ENCODE measurements at regions not wholly inside any gene's neighbourhood (a gene's known extent, or its start where the extent isn't known, plus 50 kb on each side); places are given as distances from the start of the nearest gene placed in this dataset.

DNA sequence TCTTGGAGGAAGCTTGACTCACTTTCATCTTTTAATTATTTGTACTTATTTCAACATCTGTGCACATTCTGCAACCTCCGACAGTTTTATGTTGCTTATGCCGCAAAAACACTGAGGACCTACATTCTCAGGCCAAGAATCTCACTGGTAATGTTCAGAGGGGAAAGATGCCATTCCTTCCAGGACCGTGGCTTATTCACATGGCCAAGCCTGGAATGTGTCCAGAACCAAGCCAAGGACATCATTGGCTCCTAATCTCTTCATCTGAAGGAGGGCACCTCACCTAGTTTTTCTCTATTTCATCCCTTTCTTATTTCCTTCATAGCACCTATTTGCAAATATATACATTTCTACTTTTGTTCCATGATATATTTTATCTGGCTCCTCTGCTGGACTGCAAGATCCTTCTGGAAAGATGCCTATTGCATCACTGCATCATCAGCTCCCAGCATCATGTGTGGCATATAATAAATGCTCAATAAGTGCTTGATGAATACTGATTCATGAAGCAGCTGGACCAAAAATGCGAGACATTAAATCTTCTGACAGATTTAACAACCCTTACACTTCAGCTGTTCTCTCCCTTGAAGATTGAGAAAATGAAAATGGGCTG is 377.1 kb downstream of the TNS1 start:
- DNase-seq (ENCODE audit: low read depth in 2 of 2): no peak

DNA sequence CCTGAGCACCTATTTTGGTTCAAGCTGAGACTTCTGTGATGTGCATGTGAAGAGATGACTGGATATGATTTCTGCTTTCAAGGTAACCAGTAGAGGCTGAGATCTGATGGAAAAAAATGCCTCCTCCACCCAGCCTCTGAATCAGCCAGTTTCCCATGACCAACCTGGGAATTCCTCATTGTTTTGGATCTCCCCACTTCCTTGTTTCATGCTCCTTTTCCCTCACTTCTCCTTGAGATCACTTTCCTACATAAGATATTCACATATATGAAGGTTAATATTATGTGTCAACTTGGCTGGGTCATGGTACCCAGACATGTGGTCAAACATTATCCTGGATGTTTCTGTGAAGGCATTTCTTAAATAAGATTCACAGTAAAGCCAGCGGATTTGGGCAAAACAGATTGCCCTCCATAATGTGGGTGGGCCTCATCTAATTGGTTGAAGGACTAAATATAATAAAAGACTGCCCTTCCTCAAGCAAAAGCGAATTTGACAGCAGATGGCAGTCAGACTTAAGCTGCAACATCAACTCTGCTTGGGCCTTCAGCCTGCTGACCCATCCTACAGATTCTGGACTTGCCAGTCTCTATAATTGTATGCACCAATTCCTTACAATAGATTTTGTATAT is 379.4 kb downstream of the TNS1 start:
- no peak for DNase-seq (ENCODE audit: low read depth in 2 of 2)

DNA sequence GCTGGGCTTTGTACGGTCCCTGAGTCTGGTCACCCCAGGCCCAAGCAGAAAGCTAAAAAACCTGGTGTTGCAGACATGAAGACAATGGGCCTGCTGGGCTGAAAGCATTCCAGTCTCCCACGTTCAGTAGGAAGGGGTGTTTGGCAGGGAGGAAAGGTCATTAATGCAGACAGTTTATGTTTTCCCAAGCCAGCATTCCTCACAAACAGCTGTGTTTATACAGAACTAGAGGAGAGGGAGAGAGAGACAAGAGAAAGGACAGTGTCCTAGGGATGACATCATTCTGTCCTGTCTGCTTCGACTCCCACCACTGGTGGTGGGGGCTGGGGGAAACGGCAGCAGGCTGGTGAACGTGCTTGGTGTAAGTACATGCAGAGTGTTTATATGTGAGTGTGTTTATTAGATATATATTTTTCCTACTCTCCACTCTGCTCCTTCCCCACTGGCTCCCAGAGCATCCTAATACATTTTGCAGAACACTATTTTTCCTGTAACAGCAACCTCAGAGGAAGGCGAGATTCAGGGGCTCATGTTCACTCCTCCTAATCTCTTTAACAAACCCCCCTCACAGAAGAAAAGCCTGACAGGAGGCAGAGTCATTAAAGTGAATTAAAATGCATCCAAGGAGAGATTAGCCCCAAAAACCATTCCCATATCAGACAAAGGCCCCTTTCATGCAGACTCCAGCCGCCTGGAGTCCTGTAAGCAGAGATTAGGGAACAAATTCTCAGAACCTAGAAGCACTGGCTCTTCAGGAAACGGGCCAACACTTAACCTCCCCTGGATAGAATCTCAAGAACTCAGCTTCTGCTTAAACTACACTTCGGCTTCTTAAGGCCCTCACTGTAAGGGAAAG is 380.4 kb downstream of the TNS1 start:
- no peak for DNase-seq (ENCODE audit: low read depth in 2 of 2)

DNA sequence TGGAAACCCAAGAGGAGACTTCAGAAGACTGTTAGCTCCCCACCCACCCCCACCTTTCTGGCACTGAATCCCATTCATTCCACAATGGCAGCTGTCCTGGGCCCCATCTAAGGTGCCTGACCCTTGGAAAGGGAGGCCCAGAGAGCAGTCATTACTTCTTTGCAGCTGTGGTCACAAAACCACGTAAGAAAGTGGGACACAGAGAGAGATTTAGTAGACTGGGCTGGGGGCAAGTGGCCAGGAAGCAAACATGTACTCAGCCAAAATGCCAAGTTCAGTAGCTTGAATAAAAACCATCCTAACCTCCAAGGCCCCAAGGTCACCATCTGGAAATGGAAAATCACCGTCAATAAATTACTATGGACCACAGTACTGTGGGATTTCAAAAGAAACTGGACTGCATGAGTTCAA is 381.4 kb downstream of the TNS1 start:
- no peak for DNase-seq (ENCODE audit: low read depth in 2 of 2)

DNA sequence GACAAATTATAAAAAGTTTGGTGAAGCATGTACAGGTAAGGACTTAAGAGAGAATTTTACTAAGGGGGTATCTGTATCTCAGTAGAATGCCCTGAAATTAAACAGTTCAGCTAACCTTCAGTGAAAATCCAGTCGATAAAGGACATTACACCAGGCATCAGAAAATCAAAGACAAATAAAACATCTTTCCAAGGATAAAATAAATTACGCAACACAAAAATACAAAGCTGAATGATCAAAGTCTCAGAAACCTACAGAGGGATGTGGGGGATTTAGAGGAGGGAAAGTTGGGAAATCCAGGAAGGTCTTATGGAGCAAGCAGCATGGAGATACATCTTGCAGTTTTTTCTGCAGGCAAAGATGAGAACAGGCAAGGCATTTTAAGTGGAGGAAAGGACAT is 384.1 kb downstream of the TNS1 start:
- DNase-seq (ENCODE audit: low read depth in 2 of 2): no peak

DNA sequence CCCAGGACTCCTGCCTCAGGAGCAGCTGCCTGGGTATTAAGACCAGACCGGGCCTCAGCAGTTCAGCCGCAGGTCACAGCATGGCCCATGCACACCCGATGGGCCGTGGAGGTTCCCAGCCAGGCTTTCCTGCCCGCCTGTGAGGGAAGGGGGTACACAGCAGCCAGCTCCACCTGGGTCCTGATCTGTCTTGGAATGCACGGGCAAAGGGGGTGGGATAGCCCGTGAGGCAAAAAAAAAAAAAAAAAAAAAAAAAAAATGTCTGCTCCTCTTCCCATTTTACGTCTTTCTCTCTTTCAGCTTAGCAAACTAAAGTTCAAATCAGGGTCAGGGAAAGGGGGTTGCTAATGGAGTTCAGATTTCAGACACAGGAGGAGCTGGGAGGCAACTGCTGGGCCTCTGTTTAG is 385.2 kb downstream of the TNS1 start:
- no peak for DNase-seq (ENCODE audit: low read depth in 2 of 2)

DNA sequence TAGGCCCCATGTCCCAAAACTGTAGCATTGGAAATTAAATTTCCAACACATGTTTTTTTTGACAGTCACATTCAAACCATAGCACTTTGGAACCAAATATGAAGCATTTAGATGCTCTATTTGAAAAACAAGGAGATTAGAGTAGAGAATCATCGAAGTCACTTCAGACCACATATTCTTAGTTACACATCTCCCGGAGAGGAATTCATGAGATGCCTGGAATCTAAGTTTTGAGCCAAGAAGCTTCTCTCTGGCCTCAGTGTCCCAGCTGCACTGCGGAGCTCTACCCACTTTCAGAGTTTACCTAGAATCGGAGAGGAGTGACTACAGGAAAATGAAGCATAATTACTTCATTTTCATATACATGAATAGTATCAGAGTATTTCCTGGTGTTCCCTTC is 385.9 kb downstream of the TNS1 start:
- no peak for DNase-seq (ENCODE audit: low read depth in 2 of 2)

DNA sequence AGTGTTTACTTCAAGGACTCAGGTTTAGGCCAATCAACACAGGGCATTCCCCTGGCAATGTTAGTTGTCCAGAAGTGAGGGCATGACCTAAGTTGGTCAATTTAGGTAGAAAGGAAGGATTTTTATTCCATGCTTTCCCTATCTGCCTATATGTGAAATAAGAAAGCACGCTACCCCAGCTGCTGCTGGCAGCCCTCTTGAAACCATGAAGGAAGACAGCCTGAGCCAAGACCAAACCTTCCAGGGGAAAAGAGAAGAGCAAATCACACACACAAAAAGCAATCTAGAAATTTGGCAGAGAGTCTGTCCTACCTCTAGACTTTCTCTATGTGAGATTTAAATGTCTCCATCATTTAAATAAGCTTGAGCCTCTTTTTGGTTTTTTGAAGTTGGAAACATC is 387.6 kb downstream of the TNS1 start:
- DNase-seq (ENCODE audit: low read depth in 2 of 2): no peak

DNA sequence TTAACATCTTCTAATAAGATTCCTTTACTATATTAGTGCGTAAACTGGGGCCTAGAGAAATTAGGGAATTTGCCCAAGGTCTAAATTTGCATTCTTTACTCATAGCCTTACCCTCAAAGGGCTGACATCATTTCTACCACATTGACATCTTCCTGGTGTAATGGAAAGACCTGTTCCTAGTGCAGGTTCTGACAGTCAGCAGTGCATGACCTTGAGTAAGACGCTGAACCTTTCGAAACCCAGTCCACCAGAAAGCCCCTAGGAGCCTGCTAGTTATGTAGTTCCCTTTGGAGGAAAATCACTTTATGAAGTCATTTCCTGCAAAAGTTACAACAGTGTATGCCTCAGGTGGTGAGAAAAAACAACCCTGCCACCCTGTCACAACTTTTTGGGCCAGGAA is 388.3 kb downstream of the TNS1 start:
- no peak for DNase-seq (ENCODE audit: low read depth in 2 of 2)

DNA sequence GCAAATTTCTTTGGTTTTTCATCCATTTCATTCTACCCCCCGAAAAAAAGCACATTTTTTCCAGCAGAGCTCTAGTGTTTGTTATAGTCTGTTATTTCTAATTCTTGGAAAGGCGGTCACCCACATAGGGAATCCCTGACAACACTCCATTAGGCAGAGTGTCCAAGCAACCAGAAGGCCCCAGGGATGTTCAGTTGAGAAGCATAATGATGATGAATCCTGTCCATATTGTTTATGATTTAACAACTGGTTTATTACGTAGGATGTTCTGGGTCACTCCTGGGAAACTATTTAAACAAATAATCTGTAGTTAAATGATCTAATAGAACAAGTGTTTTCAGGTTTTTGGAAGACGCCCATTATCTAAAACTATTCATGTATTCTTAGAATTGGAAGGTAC is 388.7 kb downstream of the TNS1 start:
- no peak for DNase-seq (ENCODE audit: low read depth in 2 of 2)

DNA sequence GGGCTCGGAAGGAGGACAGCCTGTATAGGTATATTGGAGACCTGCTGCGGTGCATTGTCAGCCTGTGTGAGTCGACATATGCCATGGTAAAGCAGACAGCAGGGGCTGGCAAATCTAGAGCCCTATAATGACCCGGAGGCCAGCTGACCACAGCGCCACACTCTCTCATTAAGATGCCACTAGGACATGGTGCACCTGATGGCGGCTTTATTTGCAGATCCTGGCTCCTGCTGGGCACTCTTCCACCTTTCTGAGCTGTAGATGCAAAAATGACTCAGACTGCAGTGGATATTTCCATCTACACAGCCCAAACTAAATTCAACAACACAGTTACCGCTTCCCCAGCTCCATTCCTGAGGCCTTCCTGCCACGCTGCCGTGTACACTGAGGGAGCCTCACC is 389.9 kb downstream of the TNS1 start:
- DNase-seq (ENCODE audit: low read depth in 2 of 2): no peak

DNA sequence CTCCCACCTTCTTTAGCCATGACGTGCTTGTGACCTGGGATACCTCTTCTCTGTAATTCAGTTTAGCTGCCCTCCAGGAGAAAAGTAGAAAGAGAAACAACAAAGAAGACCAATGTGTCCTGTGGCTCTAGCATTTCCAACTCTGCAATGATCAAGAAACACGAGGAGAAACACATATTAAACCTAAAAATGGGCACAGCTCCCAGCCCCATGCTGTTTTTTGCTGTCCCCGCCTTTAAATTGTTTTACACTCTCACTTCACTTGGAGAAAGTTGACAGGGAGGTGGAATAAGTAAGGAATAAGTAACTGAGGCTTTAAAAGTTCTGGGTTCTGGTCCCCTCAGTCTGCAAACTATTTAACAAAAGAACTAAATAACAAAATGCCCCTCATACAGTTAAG is 390.6 kb downstream of the TNS1 start:
- DNase-seq (ENCODE audit: low read depth in 2 of 2): no peak

DNA sequence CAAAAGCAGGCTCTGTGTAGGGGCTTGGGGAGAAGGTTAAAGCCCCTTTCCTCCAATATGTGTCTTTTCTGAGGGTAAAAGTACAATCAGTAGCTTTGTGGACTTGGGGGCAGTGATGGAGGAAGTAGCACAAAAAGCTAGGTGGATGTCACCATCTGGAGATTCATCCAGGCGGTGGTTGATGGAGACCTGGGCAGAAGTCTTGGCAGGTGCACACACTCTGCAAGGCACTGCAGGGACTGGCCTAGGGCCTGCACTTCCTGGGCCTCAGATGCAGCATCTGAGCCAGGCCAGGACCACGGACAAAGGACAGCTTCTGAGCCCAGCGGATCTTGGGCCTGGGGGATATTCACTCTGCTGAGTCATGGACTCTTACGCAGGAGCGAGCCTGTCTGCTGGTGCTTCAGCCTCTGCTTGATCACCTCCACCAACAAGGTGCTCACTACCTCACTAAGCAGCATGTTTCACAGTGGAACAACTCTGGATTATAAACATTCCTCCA is 391.1 kb downstream of the TNS1 start:
- no peak for DNase-seq (ENCODE audit: low read depth in 2 of 2)

DNA sequence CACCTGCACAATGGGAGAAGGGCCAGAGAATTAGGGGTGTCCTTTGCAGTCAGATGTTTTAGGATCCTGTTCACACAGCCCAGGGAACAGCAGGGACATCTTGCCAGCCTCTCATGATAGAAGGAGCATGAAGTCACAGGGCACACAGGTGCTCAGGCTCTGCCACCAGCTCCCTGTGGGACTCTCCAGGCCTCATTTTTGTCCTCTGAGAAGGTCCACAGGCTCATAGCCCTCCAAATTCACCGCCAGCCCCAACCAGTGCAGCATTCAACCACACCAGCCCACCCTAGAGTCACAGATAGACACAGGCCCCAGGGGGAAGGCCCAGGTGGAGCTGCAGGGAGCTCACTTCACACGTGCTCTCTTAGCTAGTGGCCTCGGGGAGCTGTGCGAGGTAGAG is 391.7 kb downstream of the TNS1 start:
- DNase-seq (ENCODE audit: low read depth in 2 of 2): no peak

DNA sequence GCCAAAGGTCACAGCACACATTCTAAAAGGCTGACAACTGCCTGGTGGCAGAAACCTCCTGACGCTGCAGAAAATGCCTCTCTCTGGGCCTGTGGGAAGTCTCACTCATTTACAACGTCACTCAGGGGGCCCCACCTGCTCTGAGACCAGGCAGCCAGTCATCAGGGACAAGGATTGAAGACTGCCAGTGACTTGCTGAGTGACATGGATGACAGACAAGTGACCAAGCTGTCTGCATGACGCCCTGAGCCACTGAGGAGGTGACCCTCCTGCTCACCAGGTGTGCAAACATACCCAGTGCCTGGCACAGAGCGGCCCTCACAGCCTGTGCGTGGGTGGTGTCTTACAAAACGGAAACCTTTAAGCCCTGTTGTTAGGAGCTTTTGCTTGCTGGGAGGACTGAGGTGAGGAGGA is 392.4 kb downstream of the TNS1 start:
- peak; percentile 15 to 41 for DNase-seq (ENCODE audit: low read depth in 2 of 2)

DNA sequence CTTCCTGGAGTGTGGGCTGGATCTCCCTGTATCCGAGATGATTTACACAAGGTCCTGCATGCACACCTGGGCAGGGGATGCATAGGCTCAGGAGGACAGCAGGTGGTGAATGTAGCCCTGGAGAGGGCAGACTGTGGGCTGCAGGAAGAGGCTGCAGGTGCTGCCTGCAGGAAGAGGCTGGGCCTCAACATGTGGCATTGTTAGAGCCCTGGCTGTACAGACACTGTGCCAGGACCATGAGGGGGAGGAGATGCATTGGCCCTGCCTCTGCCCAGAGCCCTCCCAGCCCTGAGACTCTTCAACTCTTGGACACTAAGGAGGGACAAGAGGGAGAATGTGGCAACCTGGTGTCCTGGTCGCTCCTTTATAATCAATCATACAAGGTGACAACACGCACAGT is 392.8 kb downstream of the TNS1 start:
- no peak for DNase-seq (ENCODE audit: low read depth in 2 of 2)

DNA sequence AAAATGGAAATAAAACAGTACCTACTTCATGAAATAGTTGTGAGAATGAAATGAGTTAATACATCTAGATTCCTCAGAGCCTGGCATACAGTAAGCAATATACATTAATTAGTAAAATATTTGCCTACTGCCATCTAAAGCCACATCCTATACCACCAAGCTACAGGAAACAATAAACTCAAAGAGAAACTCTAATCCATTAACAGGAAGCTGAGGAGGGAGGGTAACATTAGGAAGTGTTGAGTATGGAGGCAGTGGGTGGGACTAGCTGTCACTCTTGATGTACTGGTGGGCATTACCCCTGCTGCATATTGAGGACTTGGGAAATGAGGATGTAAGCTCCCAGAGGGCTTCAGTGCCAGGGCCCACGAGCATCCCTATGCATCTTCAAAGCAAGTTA is 396.5 kb downstream of the TNS1 start:
- DNase-seq (ENCODE audit: low read depth in 2 of 2): no peak

DNA sequence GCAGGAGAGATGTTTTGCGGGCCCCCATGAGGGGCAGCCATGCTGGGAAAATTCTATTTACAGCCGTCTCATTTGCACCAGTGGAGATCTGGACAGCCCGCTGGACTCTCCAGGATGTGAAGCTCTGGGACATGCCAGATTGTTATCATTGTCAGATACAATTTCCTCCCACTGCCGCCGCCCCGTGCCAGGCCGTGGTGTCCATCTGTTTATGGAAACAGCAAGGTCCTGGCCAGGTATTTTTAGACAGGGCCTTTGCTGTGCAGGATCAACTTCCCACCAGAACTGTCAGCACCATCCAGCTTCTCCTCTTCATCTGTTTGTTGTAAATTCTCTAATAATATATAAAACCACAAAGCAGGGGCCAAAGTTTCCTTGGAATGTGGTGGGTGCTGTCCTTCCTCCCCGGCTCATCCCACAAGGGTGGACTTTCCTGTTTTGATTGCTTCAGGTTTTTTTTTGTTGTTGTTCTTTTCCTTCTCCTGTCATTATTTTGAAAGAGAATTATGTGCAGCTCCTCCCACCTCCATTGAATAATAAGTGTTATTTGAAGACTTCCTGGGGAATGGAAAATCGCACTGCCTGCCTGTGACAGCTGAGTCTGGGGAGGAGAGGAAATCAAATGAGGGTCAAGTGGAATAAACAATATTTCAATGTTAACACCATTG is 398.1 kb downstream of the TNS1 start:
- DNase-seq (ENCODE audit: low read depth in 2 of 2): no peak

DNA sequence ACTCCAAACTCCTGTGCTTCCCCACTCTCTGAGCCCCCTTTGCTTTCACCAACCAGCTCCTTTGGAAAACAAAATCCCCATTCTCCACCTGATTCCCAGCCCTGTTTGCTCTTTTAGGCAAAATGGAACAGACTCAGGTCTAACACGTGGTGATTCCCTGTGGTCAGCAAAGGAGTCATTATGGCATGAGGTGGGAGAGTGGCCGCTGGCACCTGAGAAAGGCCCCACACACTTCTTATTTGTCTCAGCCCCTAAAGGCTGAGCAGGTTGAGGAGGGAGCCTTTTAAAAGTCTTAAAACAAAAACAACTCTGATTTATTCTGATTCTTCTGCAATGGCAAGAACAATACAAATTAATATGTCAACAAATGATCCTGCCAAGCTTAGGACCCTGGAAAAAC is 401.2 kb downstream of the TNS1 start:
- DNase-seq (ENCODE audit: low read depth in 2 of 2): no peak

DNA sequence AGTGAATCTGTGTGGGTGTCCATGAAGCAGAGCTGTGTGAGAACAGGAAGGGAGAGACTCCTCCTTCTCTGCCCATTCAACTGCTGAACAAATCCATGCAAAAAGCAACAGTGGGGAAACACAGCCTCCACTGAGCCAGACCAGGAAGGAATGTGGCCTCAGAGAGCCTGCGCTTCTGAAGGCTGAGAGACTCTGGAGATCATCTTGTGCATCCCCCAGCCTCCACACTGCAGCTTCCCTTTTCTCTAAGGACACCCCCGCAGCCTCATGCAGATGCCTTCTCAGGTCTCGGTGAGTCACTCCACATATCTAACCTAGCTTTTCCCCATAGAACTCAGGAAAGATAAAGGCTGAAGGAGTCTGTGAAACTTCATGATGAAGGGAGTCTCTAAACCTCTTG is 402.9 kb downstream of the TNS1 start:
- DNase-seq (ENCODE audit: low read depth in 2 of 2): no peak

DNA sequence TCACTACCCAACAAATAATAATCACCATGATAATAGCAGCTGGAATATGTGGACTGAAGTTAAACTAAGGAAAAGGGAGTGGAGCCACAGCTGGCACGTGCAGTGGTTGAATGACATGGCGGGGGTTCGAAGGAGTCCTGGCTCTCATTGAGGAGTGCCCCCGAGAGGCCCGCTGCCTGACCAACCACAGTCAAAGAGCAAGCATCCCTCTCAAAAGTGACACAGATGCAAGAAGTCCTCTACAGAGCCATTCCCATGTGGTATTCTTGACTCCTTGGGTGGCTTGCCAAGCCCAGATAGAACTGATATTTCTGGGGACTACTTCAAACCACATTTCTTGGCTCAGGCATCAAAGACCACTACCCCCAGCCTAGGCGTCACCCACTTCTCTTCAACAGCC is 405.1 kb downstream of the TNS1 start:
- no peak for DNase-seq (ENCODE audit: low read depth in 2 of 2)

DNA sequence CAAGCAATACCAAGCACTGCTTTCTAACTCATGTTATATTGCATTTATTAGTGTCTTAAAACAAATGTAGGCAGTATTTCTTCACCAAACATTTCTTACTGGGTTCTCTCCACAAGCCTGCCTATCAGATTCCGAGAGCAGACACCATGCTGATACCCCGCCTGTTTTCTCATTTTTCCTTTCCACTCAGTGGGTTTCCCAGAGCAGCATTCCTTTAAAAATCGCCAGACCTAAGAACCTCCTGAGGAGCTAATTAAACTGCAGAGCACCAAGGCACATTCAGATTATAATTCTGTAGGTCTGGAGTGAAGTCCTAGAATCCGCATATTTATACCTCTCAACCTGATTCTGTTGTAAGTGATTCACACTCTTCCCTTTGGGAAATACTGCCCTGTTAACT is 405.6 kb downstream of the TNS1 start:
- DNase-seq (ENCODE audit: low read depth in 2 of 2): no peak

Data from stimulated activated CD8-positive, alpha-beta memory T cell treated with anti-CD3 and anti-CD28 coated beads, Interleukin-2, amount 100 ng/mL, for 48 hours (primary cell).